SU-DHL-6 (cell line): ENCODE measurements at regions not wholly inside any gene's neighbourhood (a gene's known extent, or its start where the extent isn't known, plus 50 kb on each side); places are given as distances from the start of the nearest gene placed in this dataset.

Source experiments
- H2AFZ ChIP-seq: fragments of 200-600 bp; sonication (generic); 2 replicates; pipeline ENCODE4 v1.6.1; 2014; ENCODE audit warnings: low read depth, mild to moderate bottlenecking, moderate library complexity, mixed read lengths, antibody characterized with exemption, low read length; ENCODE audit not compliant: severe bottlenecking
- H3F3A ChIP-seq: fragments of 200-600 bp; shearing (Covaris generic); 2 replicates; pipeline ENCODE4 v1.6.0; 2016; ENCODE audit warnings: antibody characterized with exemption, mild to moderate bottlenecking; ENCODE audit not compliant: insufficient read depth
- H3K27ac ChIP-seq: fragments of 200-600 bp; sonication (generic); 2 replicates; pipeline ENCODE4 v1.5.1; 2016; ENCODE audit warnings: low read depth, mild to moderate bottlenecking, low read length, moderate library complexity, mixed read lengths
- H3K27me3 ChIP-seq: fragments of 200-600 bp; sonication (generic), shearing (Covaris generic); 2 replicates; pipeline ENCODE4 v1.6.0; 2014; ENCODE audit warnings: mild to moderate bottlenecking, low read length
- H3K36me3 ChIP-seq: fragments of 200-600 bp; sonication (generic); 2 replicates; pipeline ENCODE4 v1.6.1; 2014; ENCODE audit warnings: mild to moderate bottlenecking, low read length, mixed read lengths
- H3K4me2 ChIP-seq: fragments of 300-600, 200-600 bp; shearing (Covaris generic), sonication (generic); 2 replicates; pipeline ENCODE4 v1.6.0; 2014; ENCODE audit warnings: low read length, low read depth, mild to moderate bottlenecking; ENCODE audit not compliant: poor library complexity, severe bottlenecking
- H3K4me3 ChIP-seq: fragments of 200-600 bp; sonication (generic); 2 replicates; pipeline ENCODE4 v1.5.1; 2014; ENCODE audit warnings: antibody characterized with exemption, low read length, mild to moderate bottlenecking, mixed read lengths; ENCODE audit not compliant: insufficient read depth, poor library complexity, severe bottlenecking
- H3K79me2 ChIP-seq: fragments of 200-600 bp; sonication (generic); 2 replicates; pipeline ENCODE4 v1.6.1; 2014; ENCODE audit warnings: mild to moderate bottlenecking, low read length, moderate library complexity; ENCODE audit not compliant: insufficient read depth
- H3K9ac ChIP-seq: fragments of 200-600 bp; sonication (generic); 2 replicates; pipeline ENCODE4 v1.7.0; 2014; ENCODE audit warnings: mild to moderate bottlenecking, low read length
- H3K9me2 ChIP-seq: fragments of 200-600 bp; sonication (generic); replicated peaks from 2 replicates; pipeline ENCODE4 v1.6.1; 2014; ENCODE audit warnings: low read length; ENCODE audit not compliant: insufficient read depth
- H3K9me3 ChIP-seq: fragments of 200-600 bp; sonication (generic); 2 replicates; pipeline ENCODE4 v1.6.1; 2014; ENCODE audit warnings: low read length, mixed read lengths; ENCODE audit not compliant: insufficient read depth
- H4K20me1 ChIP-seq: fragments of 200-600 bp; sonication (generic); 2 replicates; pipeline ENCODE4 v1.6.1; 2014; ENCODE audit warnings: low read depth, mild to moderate bottlenecking, antibody characterized with exemption, low read length, moderate library complexity, mixed read lengths
- CTCF ChIP-seq: fragments of 200-600 bp; sonication (generic); IDR thresholded peaks from one replicate; pipeline ENCODE4 v1.5.1; 2017; ENCODE audit warnings: antibody characterized with exemption, mild to moderate bottlenecking, low read length, moderate library complexity; ENCODE audit not compliant: insufficient read depth, poor library complexity, severe bottlenecking
- EZH2phosphoT487 ChIP-seq: fragments of 200-600 bp; sonication (generic), shearing (Covaris generic); conservative IDR thresholded peaks from 2 replicates; pipeline ENCODE4 v1.6.1; 2018; ENCODE audit warnings: mild to moderate bottlenecking, antibody characterized with exemption, low read length, moderate library complexity, mixed read lengths

- H3K79me2 ChIP-seq = no peaks in the 10 kb centered on the region
- H4K20me1 ChIP-seq = no peaks in the 10 kb centered on the region
- no peaks in the 10 kb centered on the region for H3K36me3 ChIP-seq
- H3K9me2 ChIP-seq = no peaks in the 10 kb centered on the region
- no peaks in the 10 kb centered on the region for H3K27me3 ChIP-seq
- no peaks in the 10 kb centered on the region for H3F3A ChIP-seq
- no peak overlapping the region for H3K4me2 ChIP-seq
- no peak overlapping the region for H3K9ac ChIP-seq
- TF ChIP-seq CTCF (no peak), EZH2phosphoT487 (no peak)
- no peak overlapping the region for H3K27ac ChIP-seq
- no peak overlapping the region for H3K4me3 ChIP-seq
- no peaks in the 10 kb centered on the region for H3K9me3 ChIP-seq
- no peak overlapping the region for H2AFZ ChIP-seq
Observed at GRCh38 chr5:61228691-61229280, 66.5 kb upstream of the SMIM15 start.

GRCh38 chr5:61229416-61229815 lies 67.1 kb upstream of the SMIM15 start:
- TF ChIP-seq CTCF (no peak), EZH2phosphoT487 (no peak)
- H3K36me3 ChIP-seq = no peaks in the 10 kb centered on the region
- H3K9ac ChIP-seq = no peak overlapping the region
- no peak overlapping the region for H2AFZ ChIP-seq
- H3K4me3 ChIP-seq = no peak overlapping the region
- no peaks in the 10 kb centered on the region for H3K79me2 ChIP-seq
- H3K9me2 ChIP-seq = no peaks in the 10 kb centered on the region
- H3F3A ChIP-seq = no peaks in the 10 kb centered on the region
- H3K27ac ChIP-seq = no peak overlapping the region
- no peaks in the 10 kb centered on the region for H4K20me1 ChIP-seq
- no peaks in the 10 kb centered on the region for H3K27me3 ChIP-seq
- no peak overlapping the region for H3K4me2 ChIP-seq
- no peaks in the 10 kb centered on the region for H3K9me3 ChIP-seq

GRCh38 chr5:61230492-61230891 lies 68.2 kb upstream of the SMIM15 start:
- no peak for TF ChIP-seq CTCF
- TF ChIP-seq EZH2phosphoT487 = no peak
- Histone ChIP-seq H3K4me2 (no peak overlapping the region), H3K9ac (no peak overlapping the region), H3K9me3 (no peaks in the 10 kb centered on the region), H3K9me2 (no peaks in the 10 kb centered on the region), H3F3A (no peaks in the 10 kb centered on the region), H3K27ac (no peak overlapping the region), H3K36me3 (no peaks in the 10 kb centered on the region), H4K20me1 (no peaks in the 10 kb centered on the region), H3K79me2 (no peaks in the 10 kb centered on the region), H3K4me3 (no peak overlapping the region), H3K27me3 (no peaks in the 10 kb centered on the region), H2AFZ (no peak overlapping the region)

- no peaks in the 10 kb centered on the region for H3K9me2 ChIP-seq
- H3K9me3 ChIP-seq = no peaks in the 10 kb centered on the region
- H3K4me3 ChIP-seq = no peak overlapping the region
- no peaks in the 10 kb centered on the region for H3K36me3 ChIP-seq
- no peaks in the 10 kb centered on the region for H3K79me2 ChIP-seq
- H3K9ac ChIP-seq = no peak overlapping the region
- H2AFZ ChIP-seq = no peak overlapping the region
- H3K27me3 ChIP-seq = no peaks in the 10 kb centered on the region
- H3K4me2 ChIP-seq = no peak overlapping the region
- no peak overlapping the region for H3K27ac ChIP-seq
- H4K20me1 ChIP-seq = no peaks in the 10 kb centered on the region
- H3F3A ChIP-seq = no peaks in the 10 kb centered on the region
- TF ChIP-seq CTCF (no peak), EZH2phosphoT487 (no peak)
Observed at GRCh38 chr5:61231813-61232212, 69.5 kb upstream of the SMIM15 start.
